ENCODE measurements at regions not wholly inside any gene's neighbourhood (a gene's known extent, or its start where the extent isn't known, plus 50 kb on each side); places are given as distances from the start of the nearest gene placed in this dataset.

DNA sequence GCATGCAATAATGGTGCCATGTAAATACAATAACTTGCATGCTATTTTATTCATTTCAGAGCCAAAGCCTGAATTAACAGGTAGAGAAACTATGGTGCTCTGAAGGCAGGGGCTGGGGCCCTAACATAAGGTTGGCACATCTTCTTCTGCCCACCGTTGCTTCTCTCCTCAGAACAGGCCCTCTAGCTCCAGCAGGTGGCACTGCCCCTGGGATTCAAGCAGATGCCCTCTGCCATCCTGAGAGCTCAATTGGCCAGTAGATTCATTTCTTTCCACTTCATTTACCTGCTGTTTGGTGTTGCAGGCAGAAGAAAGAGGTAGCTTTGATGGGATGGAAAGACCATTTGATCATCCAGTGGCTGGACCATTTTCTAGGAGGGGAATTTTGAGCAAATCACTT is 130.5 kb downstream of the FOXB1 start:
- TF ChIP-seq CTCF (IDR thresholded peaks at IDR 0.05; ENCODE audit: poor library complexity) (no peak), EZH2 (IDR thresholded peaks at IDR 0.05; ENCODE audit: borderline replicate concordance) (no peak)

Data from hepatocyte (in vitro differentiated cells).